NK-92 treated with Interleukin-12 subunit alpha and Interleukin-12 subunit beta, amount 100 ng/mL, for 24 hours (cell line): ENCODE measurements at regions not wholly inside any gene's neighbourhood (a gene's known extent, or its start where the extent isn't known, plus 50 kb on each side); places are given as distances from the start of the nearest gene placed in this dataset.

Source experiments
- DNase-seq: peaks from one replicate; lab custom pipeline; 2025; lab: John Stamatoyannopoulos, UW

- no peak for DNase-seq
These were observed 601.9 kb downstream of the MRPL39 start for GRCh38 chr21:25005388-25005787.

- DNase-seq = no peak
These were observed 604.6 kb downstream of the MRPL39 start for GRCh38 chr21:25002676-25003075.

DNA sequence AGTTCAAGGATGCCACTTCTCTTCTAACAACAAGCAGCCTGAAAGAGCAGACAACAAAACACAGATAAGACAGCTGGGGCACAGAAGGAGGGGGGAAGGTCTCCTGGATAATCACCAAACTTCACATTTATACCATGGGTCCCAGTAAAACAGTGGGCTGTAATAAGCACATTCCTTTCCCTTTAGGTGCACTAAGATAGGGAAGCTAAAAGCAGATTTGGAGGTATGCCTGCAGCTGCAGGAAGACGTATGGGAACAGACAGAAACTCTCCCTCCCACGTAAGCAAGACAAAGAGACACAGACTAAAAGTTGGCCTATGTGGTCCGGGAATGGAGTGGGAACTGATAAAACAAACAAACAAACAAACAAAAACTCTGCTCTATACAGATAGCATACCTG lies 612.1 kb downstream of the MRPL39 start:
- no peak for DNase-seq

DNA sequence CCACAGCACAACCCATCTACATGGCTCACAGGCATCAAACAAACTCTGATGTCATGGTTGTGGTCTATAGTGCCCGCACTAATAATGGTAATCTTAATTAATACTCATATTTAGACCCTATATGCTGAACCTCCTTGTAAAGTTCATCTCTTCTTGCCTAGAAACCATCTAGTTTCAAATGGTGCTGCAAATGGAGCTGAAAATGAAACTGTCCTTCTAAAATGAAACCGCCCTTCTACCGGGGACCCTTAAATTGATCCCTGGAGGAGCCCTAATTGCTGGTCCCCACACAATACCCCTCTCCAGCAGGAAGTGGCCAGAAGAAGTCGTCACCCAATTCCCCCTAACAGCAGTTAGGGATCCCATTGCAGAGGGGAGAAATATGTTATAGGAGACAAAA lies 612.6 kb downstream of the MRPL39 start:
- no peak for DNase-seq

DNA sequence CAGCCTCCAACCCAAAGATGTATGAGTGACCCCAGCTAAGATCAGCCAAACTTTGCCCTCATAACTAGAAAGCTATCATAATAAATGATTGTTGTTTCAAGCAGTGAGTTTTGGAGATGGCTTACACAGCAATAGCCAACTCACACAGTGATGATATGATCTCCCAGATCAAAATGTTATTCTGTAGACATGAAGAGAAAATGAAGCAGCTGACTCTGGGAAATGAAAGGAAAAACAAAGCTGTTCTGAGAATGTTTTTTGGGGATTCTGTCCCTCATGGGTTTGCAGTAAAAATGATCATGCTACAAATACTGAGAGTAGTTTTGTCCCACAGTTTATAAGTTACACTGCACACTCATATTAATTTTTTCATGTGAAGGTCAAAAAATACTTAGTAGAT lies 617.8 kb downstream of the MRPL39 start:
- no peak for DNase-seq

DNA sequence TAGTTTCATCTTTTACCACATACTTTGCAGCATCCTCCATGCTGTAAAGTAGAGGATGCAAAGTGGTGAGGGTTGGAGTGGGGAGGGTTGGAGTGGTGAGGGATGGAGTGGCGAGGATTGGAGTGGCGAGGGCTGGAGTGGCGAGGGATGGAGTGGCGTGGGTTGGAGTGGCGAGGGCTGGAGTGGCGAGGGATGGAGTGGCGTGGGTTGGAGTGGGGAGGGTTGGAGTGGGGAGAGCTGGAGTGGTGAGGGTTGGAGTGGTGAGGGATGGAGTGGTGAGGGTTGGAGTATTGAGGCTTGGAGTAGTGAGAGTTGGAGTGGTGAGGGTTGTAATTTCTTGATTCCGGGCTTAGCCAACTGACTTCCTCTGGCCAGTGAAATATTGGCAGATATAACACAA lies 618.3 kb downstream of the MRPL39 start:
- DNase-seq = no peak

GRCh38 chr21:24976238-24976637 lies 631.0 kb downstream of the MRPL39 start:
- DNase-seq = no peak

GRCh38 chr21:24969068-24969467 lies 638.2 kb downstream of the MRPL39 start:
- no peak for DNase-seq

DNA sequence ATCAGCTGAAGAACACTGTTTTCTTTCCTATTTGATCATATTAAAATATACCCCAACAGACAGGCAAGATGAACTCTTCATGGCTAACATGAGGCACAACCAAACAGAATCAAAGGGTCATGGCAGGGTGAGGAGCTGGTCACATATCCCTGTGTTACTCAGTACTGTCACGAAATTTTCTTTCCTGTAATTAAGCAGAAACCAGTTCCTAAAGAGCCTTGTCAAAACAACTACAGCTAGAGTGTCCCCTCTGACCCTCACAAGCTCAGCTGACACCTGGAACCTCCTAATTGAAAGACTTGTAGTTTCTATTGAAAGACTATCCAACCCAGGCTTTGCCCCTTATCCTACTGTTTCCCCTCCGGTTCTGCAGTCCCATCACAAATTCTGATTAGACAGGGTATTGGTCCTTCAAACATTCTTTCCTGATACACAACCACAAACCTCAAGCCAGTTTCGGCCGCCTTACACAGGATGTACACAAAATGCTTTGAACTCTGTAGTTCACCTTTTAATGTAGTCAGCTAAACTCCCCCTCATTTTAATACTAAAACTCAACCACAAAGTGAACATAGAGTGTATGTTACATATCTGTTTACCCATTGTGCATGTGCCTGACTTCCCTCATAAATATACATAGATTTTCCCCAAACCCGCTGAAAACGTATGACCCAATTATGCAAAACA lies 651.9 kb downstream of the MRPL39 start:
- DNase-seq = no peak

DNA sequence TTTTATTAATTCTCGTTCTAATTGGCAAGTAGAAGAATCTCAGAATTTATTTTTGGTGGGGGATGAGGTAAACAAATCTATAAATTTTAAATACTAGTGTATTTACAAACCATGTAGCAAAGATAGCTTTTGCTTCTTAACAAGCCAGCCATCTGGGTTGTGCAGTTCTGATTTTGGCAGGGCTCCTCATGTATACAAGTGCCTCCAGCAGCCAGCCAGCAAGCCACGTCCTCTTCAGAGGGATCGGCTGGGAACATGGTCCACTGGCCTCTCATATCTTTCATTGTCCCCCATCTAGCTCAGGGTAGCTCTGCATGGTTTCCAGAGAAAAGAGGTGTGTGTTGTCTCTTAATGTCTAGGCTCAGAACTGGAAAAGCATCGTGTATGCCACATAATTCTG lies 659.1 kb downstream of the MRPL39 start:
- DNase-seq = no peak

DNA sequence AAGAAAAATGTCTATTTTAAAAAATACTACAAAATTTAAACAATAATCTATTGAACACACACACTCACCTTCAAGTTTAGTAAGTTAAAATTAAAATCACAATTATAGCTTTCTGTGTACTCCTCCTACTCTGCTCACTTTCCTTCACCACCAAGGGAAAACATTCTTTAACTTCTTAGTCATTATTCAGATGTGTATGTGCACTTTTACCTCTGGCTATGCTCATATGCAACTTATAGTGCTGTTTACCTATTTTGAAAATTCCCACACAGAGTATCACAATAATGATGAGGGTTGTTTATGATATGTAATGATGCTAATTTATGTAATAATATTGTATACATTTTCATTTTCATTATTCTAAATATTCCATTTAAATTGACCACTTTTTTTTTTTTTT lies 661.4 kb downstream of the MRPL39 start:
- no peak for DNase-seq

DNA sequence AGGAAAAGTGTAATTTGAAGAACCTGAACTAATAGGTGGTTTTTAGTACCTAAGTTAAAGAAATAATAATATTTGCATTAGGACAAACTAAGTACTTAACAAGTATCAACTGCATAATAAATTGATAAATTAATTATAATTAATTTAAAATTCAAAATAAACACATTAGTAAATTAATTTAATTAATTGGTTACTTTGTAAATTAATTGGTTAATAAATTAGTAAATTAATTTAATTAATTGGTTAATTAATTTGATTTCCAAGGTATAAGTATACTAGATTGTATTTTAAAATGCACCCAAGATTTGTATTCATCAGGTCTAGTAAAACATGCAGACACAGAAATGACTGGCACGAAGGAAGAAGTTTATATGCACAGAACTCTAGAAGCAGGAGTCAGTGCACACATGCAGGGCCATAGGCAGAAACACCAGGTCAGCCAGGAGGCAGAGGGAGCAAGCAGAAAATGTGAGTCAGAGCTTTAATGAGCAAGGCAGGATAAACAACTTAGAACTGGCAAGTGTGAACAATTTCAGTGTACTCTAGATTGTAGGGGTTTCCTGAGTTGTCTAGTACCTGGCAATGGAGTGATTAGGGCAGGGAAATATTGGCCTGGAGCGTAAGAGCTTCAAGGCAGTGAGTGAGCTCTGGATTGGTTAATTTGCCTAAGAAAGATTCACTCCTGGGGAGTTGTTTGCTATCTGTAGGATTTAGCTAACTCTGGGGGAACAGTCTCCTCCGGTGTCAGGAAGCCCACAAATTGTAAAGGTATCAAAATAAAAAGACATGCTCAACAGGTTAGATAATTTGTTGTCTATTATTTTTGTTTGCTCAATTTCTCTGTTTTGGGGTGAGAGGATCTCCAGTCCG lies 665.7 kb downstream of the MRPL39 start:
- no peak for DNase-seq

DNA sequence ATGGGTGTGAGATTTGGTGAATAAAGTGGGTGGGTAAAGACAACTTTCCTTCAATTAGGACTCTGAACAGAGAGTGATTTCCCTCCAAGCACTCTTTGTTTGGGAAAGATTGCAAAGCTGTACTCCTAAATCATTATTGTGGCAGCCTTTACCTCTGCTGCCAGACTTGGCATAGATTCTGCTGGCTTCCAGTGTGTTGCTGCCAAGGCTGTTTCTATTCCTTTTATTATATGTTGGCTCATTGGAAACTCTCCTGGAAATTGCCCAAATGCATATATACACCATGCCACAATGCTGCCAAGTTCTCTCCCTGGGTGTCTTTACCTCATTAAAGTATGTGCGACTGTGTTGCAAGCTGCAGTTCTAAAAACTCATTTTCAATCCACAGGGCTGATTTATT lies 668.0 kb downstream of the MRPL39 start:
- DNase-seq = no peak

GRCh38 chr21:24938573-24938972 lies 668.7 kb downstream of the MRPL39 start:
- no peak for DNase-seq

- DNase-seq = no peak
These were observed 671.3 kb downstream of the MRPL39 start for GRCh38 chr21:24935991-24936390.

GRCh38 chr21:24910591-24910990 lies 696.7 kb downstream of the MRPL39 start:
- no peak for DNase-seq

GRCh38 chr21:24903994-24904635 lies 703.2 kb downstream of the MRPL39 start:
- DNase-seq = no peak

- DNase-seq = no peak
These were observed 708.1 kb downstream of the MRPL39 start for GRCh38 chr21:24899138-24899537.

GRCh38 chr21:24897883-24898282 lies 709.4 kb downstream of the MRPL39 start:
- no peak for DNase-seq

- no peak for DNase-seq
These were observed 710.6 kb downstream of the MRPL39 start for GRCh38 chr21:24896735-24897124.

GRCh38 chr21:24895885-24896734 lies 711.2 kb downstream of the MRPL39 start:
- DNase-seq = no peak

DNA sequence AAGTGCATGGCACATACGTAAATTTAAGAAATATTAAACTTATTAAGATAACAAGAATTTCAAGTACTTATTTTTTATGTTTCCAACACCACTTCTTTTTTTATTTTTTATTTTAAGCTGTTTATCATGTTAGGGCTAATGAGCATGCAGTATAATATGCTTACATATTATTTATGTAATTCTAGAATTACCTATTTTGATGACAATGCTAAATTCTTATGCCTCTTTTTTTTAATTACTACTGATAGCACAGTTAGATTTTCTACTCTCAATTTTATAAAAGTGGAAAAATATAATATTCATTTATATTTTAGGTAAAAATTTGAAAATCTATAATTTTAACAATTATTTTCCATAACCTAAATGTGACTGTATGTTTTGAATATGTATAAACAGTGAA lies 713.0 kb downstream of the MRPL39 start:
- DNase-seq = no peak
